Esophagus squamous epithelium (tissue), 4 donors: ENCODE measurements at regions not wholly inside any gene's neighbourhood (a gene's known extent, or its start where the extent isn't known, plus 50 kb on each side); places are given as distances from the start of the nearest gene placed in this dataset.

Experiments used
- CTCF ChIP-seq, 6 experiments: fragments of 450-650 bp in 4 of 6; fragments of 200-600 bp in 2 of 6; sonication (generic) in 2 of 6; IDR thresholded peaks; one replicate each; pipeline ENCODE4 v1.5.1; 2016 to 2019; ENCODE audit warnings: antibody characterized with exemption in 6 of 6, mild to moderate bottlenecking in 4 of 6, moderate library complexity in 4 of 6
- POLR2A ChIP-seq, 4 donors: fragments of 450-650 bp; IDR thresholded peaks; one replicate each; pipeline ENCODE4 v1.6.1; 2017; ENCODE audit warnings: antibody characterized with exemption in 4 of 4, mild to moderate bottlenecking in 4 of 4, moderate library complexity in 3 of 4

GRCh38 chrX:45664727-45665290, 464.1 kb upstream of the DIPK2B start:
- TF ChIP-seq POLR2A (IDR thresholded peaks at IDR 0.05) (no peak), CTCF (IDR thresholded peaks at IDR 0.05) (no peak)
